Transverse colon (tissue), 4 donors: ENCODE measurements at regions not wholly inside any gene's neighbourhood (a gene's known extent, or its start where the extent isn't known, plus 50 kb on each side); places are given as distances from the start of the nearest gene placed in this dataset.
"Not testable (repeated sequence)": the region's sequence is repeated elsewhere in the genome, so short reads cannot be mapped to it uniquely, and the experiment has no call there.

Experiments
- DNase-seq: peaks from one replicate; pipeline ENCODE4 v3.0.0-alpha.2; 2019
- H3K27ac ChIP-seq, 4 donors: fragments of 200-600 bp; sonication (generic); 2 replicates each; pipeline ENCODE4 v1.5.1; 2016 to 2018; ENCODE audit warnings: inconsistent platforms in 4 of 4
- H3K27me3 ChIP-seq: fragments of 200-600 bp; sonication (generic); 2 replicates; pipeline ENCODE4 v1.5.1; 2017; ENCODE audit warnings: inconsistent platforms
- H3K36me3 ChIP-seq, 4 donors: fragments of 200-600 bp; sonication (generic); 2 replicates each; pipeline ENCODE4 v1.5.1; 2017 to 2019; ENCODE audit warnings: inconsistent platforms in 4 of 4
- H3K4me1 ChIP-seq, 4 donors: fragments of 200-600 bp; sonication (generic); 2 replicates each; pipeline ENCODE4 v1.5.1; 2017 to 2020; ENCODE audit warnings: inconsistent platforms in 4 of 4
- H3K4me3 ChIP-seq, 4 donors: fragments of 200-600 bp; sonication (generic); 1 replicate in 1 of 4; 2 replicates in 3 of 4; pipeline versions ENCODE4 v1.5.1 to v1.6.1; 2017 to 2019; ENCODE audit warnings: inconsistent platforms in 4 of 4
- H3K9me3 ChIP-seq, 2 donors: fragments of 200-600 bp; sonication (generic); 2 replicates each; pipeline ENCODE4 v1.5.1; 2017 to 2019; ENCODE audit warnings: inconsistent platforms in 2 of 2
- CTCF ChIP-seq, 5 experiments: fragments of 200-600 bp in 3 of 5; fragments of 450-650 bp in 2 of 5; sonication (generic) in 3 of 5; IDR thresholded peaks; 1 replicate in 2 of 5; 2 replicates in 3 of 5; pipeline ENCODE4 v1.5.1; 2016 to 2017; ENCODE audit warnings: antibody characterized with exemption in 5 of 5, inconsistent platforms in 3 of 5, mild to moderate bottlenecking in 2 of 5, moderate library complexity in 1 of 5
- EP300 ChIP-seq: sonication (generic); formaldehyde crosslinking; IDR thresholded peaks from one replicate; pipeline ENCODE4 v1.6.1; 2017; ENCODE audit warnings: antibody characterized with exemption, low read depth
- POLR2A ChIP-seq: fragments of 450-650 bp; IDR thresholded peaks from one replicate; pipeline ENCODE4 v1.6.1; 2016; ENCODE audit warnings: antibody characterized with exemption, mild to moderate bottlenecking, moderate library complexity
- POLR2AphosphoS5 ChIP-seq, 3 donors: sonication (generic); formaldehyde crosslinking; IDR thresholded peaks; one replicate each; pipeline ENCODE4 v1.6.1; 2016; ENCODE audit warnings: antibody characterized with exemption in 3 of 3
- WGBS, 2 donors: methylation state at CpG; one replicate each; pipeline ENCODE4 v1.1.5; 2018; ENCODE audit warnings: low coverage in 1 of 2; 5-methylcytosine and 5-hydroxymethylcytosine counted together
- in situ Hi-C, 4 donors: fragments of 200-750 bp; cut with MboI; loops; one replicate each; pipeline versions ENCODE4 v1.15.0 to v1.15.1; 2017; ENCODE audit warnings: low sequenced_read_pairs in 3 of 4, low pct_ligation_motif_present in 1 of 4, low pct_unique_long_range_greater_than_20kb in 1 of 4
- intact Hi-C: fragments of 100-400 bp; cut with DNase I; formaldehyde crosslinking; loops from one replicate; pipeline ENCODE4 v1.15.1; 2023; ENCODE audit warnings: low total_unique reads

- H3K4me3 ChIP-seq, result no peak overlapping the region
- no peaks in the 10 kb centered on the region for H3K36me3 ChIP-seq
- in situ Hi-C loops (no loop called here), intact Hi-C loops (no loop called here)
- 56 to 71% methylated on average over 6 of the region's 6 CpGs for WGBS, 2 donors
- DNase-seq, result no peak
- no peaks in the 10 kb centered on the region for H3K27me3 ChIP-seq
- H3K4me1 ChIP-seq, result no peaks in the 10 kb centered on the region
- TF ChIP-seq POLR2A (no peak), POLR2AphosphoS5 (IDR thresholded peaks at IDR 0.05) (no peak), EP300 (no peak), CTCF (IDR thresholded peaks at IDR 0.05) (no peak)
- H3K9me3 ChIP-seq, result no peaks in the 10 kb centered on the region
- H3K27ac ChIP-seq, result no peak overlapping the region
Observed at GRCh38 chr2:17355608-17356329, 162.5 kb downstream of the RAD51AP2 start.

- H3K9me3 ChIP-seq, result no peaks in the 10 kb centered on the region
- intact Hi-C loops (no loop called here), in situ Hi-C loops (no loop called here)
- TF ChIP-seq CTCF (IDR thresholded peaks at IDR 0.05) (no peak), EP300 (no peak), POLR2AphosphoS5 (IDR thresholded peaks at IDR 0.05) (no peak), POLR2A (no peak)
- no peak overlapping the region for H3K27ac ChIP-seq
- H3K36me3 ChIP-seq, result no peaks in the 10 kb centered on the region
- no peaks in the 10 kb centered on the region for H3K4me1 ChIP-seq
- H3K4me3 ChIP-seq, result no peak overlapping the region
- no peaks in the 10 kb centered on the region for H3K27me3 ChIP-seq
- no peak for DNase-seq
Observed at GRCh38 chr2:17353263-17353662, 165.0 kb downstream of the RAD51AP2 start.

GRCh38 chr2:17342692-17343091 lies 175.5 kb downstream of the RAD51AP2 start:
- H3K27ac ChIP-seq, intact Hi-C loops, DNase-seq, H3K27me3 ChIP-seq, H3K9me3 ChIP-seq, H3K4me1 ChIP-seq, in situ Hi-C loops, H3K36me3 ChIP-seq, H3K4me3 ChIP-seq: not testable (repeated sequence)
- WGBS, 2 donors, result 60 to 77% methylated on average over 1 to 3 of the region's 4 CpGs

GRCh38 chr2:17337507-17337906 lies 180.7 kb downstream of the RAD51AP2 start:
- TF ChIP-seq EP300 (no peak), POLR2A (no peak), CTCF (IDR thresholded peaks at IDR 0.05) (no peak), POLR2AphosphoS5 (IDR thresholded peaks at IDR 0.05) (no peak)
- in situ Hi-C loops, result no loop called here
- Histone ChIP-seq H3K4me3 (no peak overlapping the region), H3K4me1 (no peaks in the 10 kb centered on the region), H3K27me3 (no peaks in the 10 kb centered on the region), H3K36me3 (no peaks in the 10 kb centered on the region), H3K9me3 (no peaks in the 10 kb centered on the region), H3K27ac (no peak overlapping the region)
- WGBS, 2 donors, result 63 to 73% methylated on average over 3 of the region's 3 CpGs
- no peak for DNase-seq
- intact Hi-C loops, result no loop called here

- Histone ChIP-seq H3K36me3 (no peaks in the 10 kb centered on the region), H3K27me3 (no peaks in the 10 kb centered on the region), H3K9me3 (no peaks in the 10 kb centered on the region), H3K4me3 (no peak overlapping the region), H3K27ac (no peak overlapping the region), H3K4me1 (no peaks in the 10 kb centered on the region)
- TF ChIP-seq CTCF (IDR thresholded peaks at IDR 0.05) (no peak), POLR2A (no peak), POLR2AphosphoS5 (IDR thresholded peaks at IDR 0.05) (no peak), EP300 (no peak)
- 61 to 62% methylated on average over 2 of the region's 2 CpGs for WGBS, 2 donors
- no peak for DNase-seq
- in situ Hi-C loops (no loop called here), intact Hi-C loops (no loop called here)
Observed at GRCh38 chr2:17336458-17336857, 181.8 kb downstream of the RAD51AP2 start.
